Suprapubic skin (tissue), 4 donors: ENCODE measurements at regions not wholly inside any gene's neighbourhood (a gene's known extent, or its start where the extent isn't known, plus 50 kb on each side); places are given as distances from the start of the nearest gene placed in this dataset.

Experiments used
- CTCF ChIP-seq, 2 donors: fragments of 200-600 bp in 1 of 2; fragments of 450-650 bp in 1 of 2; sonication (generic) in 1 of 2; IDR thresholded peaks; one replicate each; pipeline ENCODE4 v1.5.1; 2016 to 2019; ENCODE audit warnings: antibody characterized with exemption in 2 of 2, mild to moderate bottlenecking in 1 of 2, moderate library complexity in 1 of 2
- EP300 ChIP-seq: sonication (generic); formaldehyde crosslinking; IDR thresholded peaks from one replicate; pipeline ENCODE4 v1.6.1; 2017; ENCODE audit warnings: antibody characterized with exemption
- POLR2A ChIP-seq, 2 donors: fragments of 450-650 bp; IDR thresholded peaks; one replicate each; pipeline ENCODE4 v1.6.1; 2017; ENCODE audit warnings: antibody characterized with exemption in 2 of 2, mild to moderate bottlenecking in 2 of 2, moderate library complexity in 2 of 2
- POLR2AphosphoS5 ChIP-seq, 3 donors: sonication (generic); formaldehyde crosslinking; IDR thresholded peaks; one replicate each; pipeline ENCODE4 v1.6.1; 2017; ENCODE audit warnings: antibody characterized with exemption in 3 of 3

GRCh38 chr2:216947055-216947454 is 87.2 kb upstream of the TNP1 start:
- no peak for TF ChIP-seq CTCF (IDR thresholded peaks at IDR 0.05)
- no peak for TF ChIP-seq POLR2A (IDR thresholded peaks at IDR 0.05)
- TF ChIP-seq POLR2AphosphoS5 (IDR thresholded peaks at IDR 0.05): no peak
- no peak for TF ChIP-seq EP300
